GM19043 (cell line): ENCODE measurements at regions not wholly inside any gene's neighbourhood (a gene's known extent, or its start where the extent isn't known, plus 50 kb on each side); places are given as distances from the start of the nearest gene placed in this dataset.
"Not testable (repeated sequence)": the region's sequence is repeated elsewhere in the genome, so short reads cannot be mapped to it uniquely, and the experiment has no call there.

Experiments
- ATAC-seq: cut with Tn5 transposase; IDR thresholded peaks from one replicate; pipeline ENCODE4 v1.9.1; 2021; ENCODE audit warnings: low read depth; ENCODE audit not compliant: unreplicated experiment

- ATAC-seq, result no peak
Observed at GRCh38 chr7:131626643-131627042, 70.2 kb upstream of the PODXL start.

GRCh38 chr7:131625817-131626372, 69.5 kb upstream of the PODXL start:
- ATAC-seq, result no peak

- ATAC-seq, result not testable (repeated sequence)
Observed at GRCh38 chr7:131625345-131625744, 68.9 kb upstream of the PODXL start.

GRCh38 chr7:131624536-131624935, 68.1 kb upstream of the PODXL start:
- ATAC-seq, result no peak

- ATAC-seq, result no peak
Observed at GRCh38 chr7:131623154-131623553, 66.7 kb upstream of the PODXL start.

- ATAC-seq, result no peak
Observed at GRCh38 chr7:131621652-131622051, 65.2 kb upstream of the PODXL start.

- no peak for ATAC-seq
Observed at GRCh38 chr7:131620673-131621609, 64.5 kb upstream of the PODXL start.

- ATAC-seq, result no peak
Observed at GRCh38 chr7:131619336-131620305, 63.2 kb upstream of the PODXL start.

GRCh38 chr7:131618391-131618790, 62.0 kb upstream of the PODXL start:
- no peak for ATAC-seq

GRCh38 chr7:131616487-131617200, 60.2 kb upstream of the PODXL start:
- no peak for ATAC-seq

- no peak for ATAC-seq
Observed at GRCh38 chr7:131613909-131614308, 57.5 kb upstream of the PODXL start.

GRCh38 chr7:131610007-131610406, 53.6 kb upstream of the PODXL start:
- no peak for ATAC-seq

- ATAC-seq, result no peak
Observed at GRCh38 chr7:131608116-131608500, 51.7 kb upstream of the PODXL start.

GRCh38 chr7:131607291-131608115, 51.1 kb upstream of the PODXL start:
- ATAC-seq, result no peak

GRCh38 chr7:131606346-131607290, 50.2 kb upstream of the PODXL start:
- ATAC-seq, result no peak
